GM23248 (cell line): ENCODE measurements at regions not wholly inside any gene's neighbourhood (a gene's known extent, or its start where the extent isn't known, plus 50 kb on each side); places are given as distances from the start of the nearest gene placed in this dataset.
"Not testable (repeated sequence)": the region's sequence is repeated elsewhere in the genome, so short reads cannot be mapped to it uniquely, and the experiment has no call there.

Experiments
- DNase-seq: peaks from one replicate; pipeline ENCODE4 v3.0.0-alpha.2; 2015
- H2AFZ ChIP-seq: fragments of 200-600 bp; sonication (generic); 2 replicates; pipeline ENCODE4 v1.6.1; 2016; ENCODE audit warnings: antibody characterized with exemption
- H3F3A ChIP-seq: fragments of 200-600 bp; sonication (generic); 2 replicates; pipeline ENCODE4 v1.6.1; 2016; ENCODE audit warnings: mild to moderate bottlenecking, antibody characterized with exemption, mixed run types; ENCODE audit not compliant: insufficient read depth
- H3K27ac ChIP-seq: fragments of 200-600 bp; sonication (generic); 2 replicates; pipeline ENCODE4 v1.5.1; 2016; ENCODE audit warnings: mild to moderate bottlenecking
- H3K27me3 ChIP-seq: fragments of 200-600 bp; sonication (generic); replicated peaks from 2 replicates; pipeline ENCODE4 v1.6.1; 2016; ENCODE audit warnings: mild to moderate bottlenecking; ENCODE audit not compliant: insufficient read depth
- H3K36me3 ChIP-seq: fragments of 200-600 bp; sonication (generic); 2 replicates; pipeline ENCODE4 v1.6.1; 2016; ENCODE audit warnings: low read depth, mild to moderate bottlenecking
- H3K4me1 ChIP-seq: fragments of 200-600 bp; sonication (generic); 2 replicates; pipeline ENCODE4 v1.6.1; 2016; ENCODE audit warnings: mild to moderate bottlenecking; ENCODE audit not compliant: insufficient read depth
- H3K4me2 ChIP-seq: fragments of 200-600 bp; sonication (generic); one replicate; pipeline ENCODE4 v1.6.1; 2016; ENCODE audit warnings: mild to moderate bottlenecking; ENCODE audit not compliant: unreplicated experiment
- H3K4me3 ChIP-seq: fragments of 200-600 bp; sonication (generic); 2 replicates; pipeline ENCODE4 v1.5.1; 2016; ENCODE audit warnings: mild to moderate bottlenecking
- H3K79me2 ChIP-seq: fragments of 200-600 bp; sonication (generic); 2 replicates; pipeline ENCODE4 v1.6.1; 2016; ENCODE audit warnings: mild to moderate bottlenecking; ENCODE audit not compliant: insufficient read depth
- H3K9ac ChIP-seq: fragments of 200-600 bp; sonication (generic); 2 replicates; pipeline ENCODE4 v1.6.1; 2016; ENCODE audit warnings: mild to moderate bottlenecking
- H3K9me2 ChIP-seq: fragments of 200-600 bp; sonication (generic); 2 replicates; pipeline ENCODE4 v1.6.1; 2016; ENCODE audit warnings: mixed run types, mild to moderate bottlenecking, moderate library complexity; ENCODE audit not compliant: insufficient read depth
- H3K9me3 ChIP-seq: fragments of 200-600 bp; sonication (generic); one replicate; pipeline ENCODE4 v1.6.1; 2017; ENCODE audit warnings: low read depth
- H4K20me1 ChIP-seq: fragments of 200-600 bp; sonication (generic); 2 replicates; pipeline ENCODE4 v1.6.0; 2016; ENCODE audit not compliant: insufficient read depth
- EZH2 ChIP-seq: fragments of 200-600 bp; sonication (generic); IDR thresholded peaks from 2 replicates; pipeline ENCODE4 v1.6.1; 2018; ENCODE audit warnings: antibody characterized with exemption, mild to moderate bottlenecking; ENCODE audit not compliant: insufficient read depth, poor library complexity, severe bottlenecking
- EZH2phosphoT487 ChIP-seq: fragments of 200-600 bp; sonication (generic); IDR thresholded peaks from 2 replicates; pipeline ENCODE4 v1.6.1; 2018; ENCODE audit warnings: antibody characterized with exemption, moderate library complexity, mild to moderate bottlenecking, low read depth; ENCODE audit not compliant: insufficient read depth
- WGBS, 2 experiments: methylation state at CpG; one replicate each; pipeline ENCODE4 v1.1.6; 2015 to 2017; ENCODE audit warnings: low lambda C conversion rate in 2 of 2, low coverage in 1 of 2; ENCODE audit errors: missing lambda C conversion rate in 2 of 2; 5-methylcytosine and 5-hydroxymethylcytosine counted together
- in situ Hi-C: fragments of 300-500 bp; cut with MboI; formaldehyde crosslinking; loops from 2 replicates; pipeline ENCODE4 v1.15.0; 2020

- Histone ChIP-seq H3K27me3 (no peaks in the 10 kb centered on the region), H3F3A (peaks cover 6% of the 10 kb centered on the region; the same call in 1 of the 2 replicates), H3K4me2 (no peak overlapping the region), H3K9ac (no peak overlapping the region), H3K9me3 (no peaks in the 10 kb centered on the region), H3K79me2 (no peaks in the 10 kb centered on the region), H3K36me3 (no peaks in the 10 kb centered on the region), H3K9me2 (no peaks in the 10 kb centered on the region), H3K4me1 (peaks cover 10% of the 10 kb centered on the region), H2AFZ (no peak overlapping the region), H4K20me1 (no peaks in the 10 kb centered on the region), H3K27ac (no peak overlapping the region), H3K4me3 (no peak overlapping the region)
- no peak for TF ChIP-seq EZH2
- in situ Hi-C loops, result no loop called here
- 100% methylated on average over 1 of the region's 1 CpG for WGBS, 2 experiments
- no peak for DNase-seq
These were observed 74.0 kb upstream of the NUDT6 start for GRCh38 chr4:122996350-122996749.

- no peaks in the 10 kb centered on the region for H4K20me1 ChIP-seq
- TF ChIP-seq EZH2 (no peak), EZH2phosphoT487 (no peak)
- H3K27ac ChIP-seq, result no peak overlapping the region
- DNase-seq, result peak; percentile 11
- H3K79me2 ChIP-seq, result no peaks in the 10 kb centered on the region
- no peaks in the 10 kb centered on the region for H3K9me2 ChIP-seq
- H3K9ac ChIP-seq, result no peak overlapping the region
- peaks cover 5% of the 10 kb centered on the region; the same call in 1 of the 2 replicates for H3K4me1 ChIP-seq
- no peaks in the 10 kb centered on the region for H3K9me3 ChIP-seq
- no peaks in the 10 kb centered on the region for H3K27me3 ChIP-seq
- WGBS, 2 experiments, result 96% methylated on average over 2 of the region's 2 CpGs
- H3K4me3 ChIP-seq, result no peak overlapping the region
- no peak overlapping the region for H3K4me2 ChIP-seq
- no peak overlapping the region for H2AFZ ChIP-seq
- no peaks in the 10 kb centered on the region for H3K36me3 ChIP-seq
- H3F3A ChIP-seq, result 0 out of 2 replicates have a peak, but pooled peaks cover 6% of the 10 kb centered on the region
- in situ Hi-C loops, result no loop called here
These were observed 75.2 kb upstream of the NUDT6 start for GRCh38 chr4:122997463-122998101.

GRCh38 chr4:123004079-123004478, 81.7 kb upstream of the NUDT6 start:
- H2AFZ ChIP-seq, DNase-seq, H3K9ac ChIP-seq, H3F3A ChIP-seq, H3K79me2 ChIP-seq, H4K20me1 ChIP-seq, H3K9me2 ChIP-seq, H3K27me3 ChIP-seq, H3K27ac ChIP-seq, in situ Hi-C loops, H3K36me3 ChIP-seq, H3K4me3 ChIP-seq, H3K9me3 ChIP-seq, H3K4me2 ChIP-seq, H3K4me1 ChIP-seq: not testable (repeated sequence)
- WGBS, 2 experiments, result 98 to 99% methylated on average over 17 of the region's 17 CpGs

GRCh38 chr4:123005126-123005525, 82.7 kb upstream of the NUDT6 start:
- H3K4me2 ChIP-seq, H3K79me2 ChIP-seq, H3K9me3 ChIP-seq, H3F3A ChIP-seq, DNase-seq, H2AFZ ChIP-seq, H3K4me1 ChIP-seq, H4K20me1 ChIP-seq, H3K36me3 ChIP-seq, H3K4me3 ChIP-seq, H3K27ac ChIP-seq, H3K27me3 ChIP-seq, H3K9me2 ChIP-seq, in situ Hi-C loops, H3K9ac ChIP-seq: not testable (repeated sequence)
- WGBS, 2 experiments, result 58 to 67% methylated on average over 3 of the region's 3 CpGs

- no peak for TF ChIP-seq EZH2
- TF ChIP-seq EZH2phosphoT487, result no peak
- H4K20me1 ChIP-seq, result no peaks in the 10 kb centered on the region
- in situ Hi-C loops, result no loop called here
These were observed 85.3 kb upstream of the NUDT6 start for GRCh38 chr4:123007679-123008078.

GRCh38 chr4:123012416-123012815, 90.0 kb upstream of the NUDT6 start:
- 88 to 99% methylated on average over 10 to 12 of the region's 12 CpGs for WGBS, 2 experiments
- DNase-seq, H4K20me1 ChIP-seq, H3K9me2 ChIP-seq, in situ Hi-C loops, H3K27ac ChIP-seq, H3K36me3 ChIP-seq, H3K9ac ChIP-seq, H3K9me3 ChIP-seq, H3K4me2 ChIP-seq, H2AFZ ChIP-seq, H3K79me2 ChIP-seq, H3K27me3 ChIP-seq, H3K4me3 ChIP-seq, H3F3A ChIP-seq: not testable (repeated sequence)
- H3K4me1 ChIP-seq, result peaks cover 16% of the 10 kb centered on the region

More at GRCh38 chr4:123007679-123008078, 85.3 kb upstream of the NUDT6 start:
- Histone ChIP-seq H3K27me3 (no peaks in the 10 kb centered on the region), H3K9ac (no peak overlapping the region), H3K79me2 (peaks cover 4% of the 10 kb centered on the region; the same call in 1 of the 2 replicates), H3K36me3 (no peaks in the 10 kb centered on the region), H3F3A (no peaks in the 10 kb centered on the region), H3K27ac (no peak overlapping the region), H3K4me1 (no peaks in the 10 kb centered on the region), H2AFZ (no peak overlapping the region), H3K9me2 (no peaks in the 10 kb centered on the region), H3K4me3 (no peak overlapping the region), H3K9me3 (no peaks in the 10 kb centered on the region), H3K4me2 (no peak overlapping the region)
- no peak for DNase-seq
